H9 (cell line): ENCODE measurements at regions not wholly inside any gene's neighbourhood (a gene's known extent, or its start where the extent isn't known, plus 50 kb on each side); places are given as distances from the start of the nearest gene placed in this dataset.

Experiments
- DNase-seq: peaks from one replicate; pipeline ENCODE4 v3.0.0-alpha.2; 2017
- H2AFZ ChIP-seq: one replicate; pipeline ENCODE4 v1.6.1; 2013; ENCODE audit warnings: mild to moderate bottlenecking, low read length, control low read depth, moderate library complexity
- H2AK5ac ChIP-seq: 2 replicates; pipeline ENCODE4 v1.6.1; 2013; ENCODE audit warnings: low read length, control low read depth, mixed read lengths; ENCODE audit not compliant: insufficient read length
- H2BK120ac ChIP-seq: one replicate; pipeline ENCODE4 v1.6.1; 2013; ENCODE audit warnings: low read depth, mild to moderate bottlenecking, low read length, control low read depth, inconsistent platforms; ENCODE audit not compliant: poor library complexity, severe bottlenecking
- H2BK12ac ChIP-seq: 2 replicates; pipeline ENCODE4 v1.6.1; 2013; ENCODE audit warnings: low read length, control low read depth, mixed read lengths, low read depth; ENCODE audit not compliant: insufficient read length
- H2BK15ac ChIP-seq: 2 replicates; pipeline ENCODE4 v1.6.1; 2013; ENCODE audit warnings: low read depth, low read length, control low read depth
- H2BK20ac ChIP-seq: one replicate; pipeline ENCODE4 v1.6.1; 2013; ENCODE audit warnings: low read depth, mild to moderate bottlenecking, low read length, control low read depth, inconsistent platforms; ENCODE audit not compliant: poor library complexity, severe bottlenecking
- H2BK5ac ChIP-seq: 2 replicates; pipeline ENCODE4 v1.6.1; 2013; ENCODE audit warnings: low read length, control low read depth, mixed read lengths; ENCODE audit not compliant: insufficient read length
- H3K14ac ChIP-seq: 2 replicates; pipeline ENCODE4 v1.6.1; 2013; ENCODE audit warnings: low read length, control low read depth; ENCODE audit not compliant: insufficient read depth
- H3K18ac ChIP-seq: 2 replicates; pipeline ENCODE4 v1.6.1; 2013; ENCODE audit warnings: low read depth, mild to moderate bottlenecking, mixed read lengths, low read length, control low read depth; ENCODE audit not compliant: insufficient read length
- H3K23ac ChIP-seq: 2 replicates; pipeline ENCODE4 v1.6.1; 2013; ENCODE audit warnings: low read length, control low read depth, mixed read lengths, low read depth; ENCODE audit not compliant: insufficient read length
- H3K23me2 ChIP-seq: 2 replicates; pipeline ENCODE4 v1.6.1; 2013; ENCODE audit warnings: low read depth, mild to moderate bottlenecking, mixed read lengths, low read length, control low read depth; ENCODE audit not compliant: insufficient read length, poor library complexity, severe bottlenecking
- H3K27ac ChIP-seq: 2 replicates; pipeline ENCODE4 v1.5.1; 2013; ENCODE audit warnings: low read length, control low read depth, mixed read lengths, low read depth; ENCODE audit not compliant: insufficient read length
- H3K27me3 ChIP-seq: 2 replicates; pipeline ENCODE4 v1.6.1; 2013; ENCODE audit warnings: low read length, control low read depth, inconsistent platforms; ENCODE audit not compliant: insufficient read depth
- H3K4ac ChIP-seq: 2 replicates; pipeline ENCODE4 v1.6.1; 2013; ENCODE audit warnings: low read depth, mild to moderate bottlenecking, control low read depth, inconsistent platforms, low read length, moderate library complexity
- H3K4me1 ChIP-seq: 2 replicates; pipeline ENCODE4 v1.6.1; 2013; ENCODE audit warnings: low read length, control low read depth, inconsistent platforms; ENCODE audit not compliant: insufficient read depth
- H3K4me2 ChIP-seq: 2 replicates; pipeline ENCODE4 v1.6.1; 2013; ENCODE audit warnings: low read length, control low read depth, mixed read lengths; ENCODE audit not compliant: insufficient read length, insufficient read depth
- H3K56ac ChIP-seq: 2 replicates; pipeline ENCODE4 v1.6.1; 2013; ENCODE audit warnings: low read depth, mild to moderate bottlenecking, mixed read lengths, low read length, control low read depth; ENCODE audit not compliant: insufficient read length
- H3K79me1 ChIP-seq: 2 replicates; pipeline ENCODE4 v1.6.1; 2013; ENCODE audit warnings: low read depth, mild to moderate bottlenecking, moderate library complexity, low read length, control low read depth, inconsistent platforms; ENCODE audit not compliant: insufficient read depth, poor library complexity, severe bottlenecking
- H3K79me2 ChIP-seq: 2 replicates; pipeline ENCODE4 v1.6.1; 2013; ENCODE audit warnings: low read length, control low read depth, inconsistent platforms; ENCODE audit not compliant: insufficient read depth
- H3K9ac ChIP-seq: 2 replicates; pipeline ENCODE4 v1.6.1; 2013; ENCODE audit warnings: low read length, control low read depth, mixed read lengths; ENCODE audit not compliant: insufficient read length; ENCODE audit errors: extremely low read depth
- H3K9me3 ChIP-seq: one replicate; pipeline ENCODE4 v1.6.1; 2013; ENCODE audit warnings: low read depth, low read length, inconsistent platforms; ENCODE audit not compliant: control insufficient read depth
- H3T11ph ChIP-seq: one replicate; pipeline ENCODE4 v1.6.1; 2013; ENCODE audit warnings: mild to moderate bottlenecking, low read length, control low read depth, inconsistent platforms
- H4K20me1 ChIP-seq: one replicate; pipeline ENCODE4 v1.6.1; 2013; ENCODE audit not compliant: control insufficient read depth, insufficient read length, insufficient read depth
- H4K5ac ChIP-seq: 2 replicates; pipeline ENCODE4 v1.6.1; 2013; ENCODE audit warnings: low read depth, mild to moderate bottlenecking, mixed read lengths, low read length, control low read depth; ENCODE audit not compliant: insufficient read length
- H4K8ac ChIP-seq: replicated peaks from 2 replicates; pipeline ENCODE4 v1.6.1; 2013; ENCODE audit warnings: low read length, control low read depth, mixed read lengths, low read depth; ENCODE audit not compliant: insufficient read length
- H4K91ac ChIP-seq: 2 replicates; pipeline ENCODE4 v1.6.1; 2013; ENCODE audit warnings: low read depth, mild to moderate bottlenecking, moderate library complexity, mixed read lengths, low read length, control low read depth; ENCODE audit not compliant: insufficient read length
- H3K27ac Mint-ChIP-seq, 3 experiments: 2 replicates in 2 of 3; 3 replicates in 1 of 3; pipeline ENCODE4 v1.8.0; 2020 to 2021; ENCODE audit warnings: mixed read lengths in 3 of 3, mild to moderate bottlenecking in 1 of 3, moderate library complexity in 1 of 3
- H3K27me3 Mint-ChIP-seq: 2 replicates; pipeline ENCODE4 v1.8.0; 2021; ENCODE audit warnings: low read depth, mild to moderate bottlenecking, moderate library complexity, mixed read lengths
- H3K36me3 Mint-ChIP-seq, 3 experiments: 2 replicates in 2 of 3; 3 replicates in 1 of 3; pipeline ENCODE4 v1.8.0; 2020 to 2021; ENCODE audit warnings: low read depth in 3 of 3, mixed read lengths in 3 of 3; ENCODE audit not compliant: insufficient read depth in 1 of 3
- H3K4me1 Mint-ChIP-seq, 2 experiments: 2 replicates each; pipeline ENCODE4 v1.8.0; 2020; ENCODE audit warnings: mixed read lengths in 2 of 2
- H3K4me3 Mint-ChIP-seq, 2 experiments: 2 replicates in 1 of 2; 3 replicates in 1 of 2; pipeline ENCODE4 v1.8.0; 2020 to 2021; ENCODE audit warnings: mild to moderate bottlenecking in 2 of 2, mixed read lengths in 2 of 2, moderate library complexity in 1 of 2
- H3K9me3 Mint-ChIP-seq, 2 experiments: 2 replicates in 1 of 2; 3 replicates in 1 of 2; pipeline ENCODE4 v1.8.0; 2020; ENCODE audit warnings: mild to moderate bottlenecking in 2 of 2, mixed read lengths in 2 of 2, moderate library complexity in 1 of 2
- CTCF ChIP-seq: fragments of 200-600 bp; sonication (generic); conservative IDR thresholded peaks from 3 replicates; pipeline ENCODE4 v1.8.0; 2021; ENCODE audit warnings: antibody characterized with exemption, mild to moderate bottlenecking
- WGBS: extraction: QIAGEN DNeasy Blood & Tissue Kit; methylation state at CpG from one replicate; pipeline ENCODE4 v1.1.7; 2013; ENCODE audit warnings: missing lambda C conversion rate, low lambda C conversion rate, mixed read lengths; ENCODE audit not compliant: insufficient read length; ENCODE audit errors: extremely low coverage; 5-methylcytosine and 5-hydroxymethylcytosine counted together

- H3K9me3 Mint-ChIP-seq: peaks cover 6 to 8% of the 10 kb centered on the region in 2 experiments; a peak in 4 of 5 replicates
- Histone ChIP-seq H3T11ph (no peak overlapping the region), H2BK15ac (no peak overlapping the region), H3K27ac (no peak overlapping the region), H4K8ac (no peak overlapping the region), H2BK120ac (no peak overlapping the region), H3K27me3 (no peaks in the 10 kb centered on the region), H3K4me1 (peaks cover 8% of the 10 kb centered on the region; the same call in 1 of the 2 replicates), H3K18ac (no peak overlapping the region), H4K20me1 (no peaks in the 10 kb centered on the region), H2AK5ac (no peak overlapping the region), H3K79me1 (no peaks in the 10 kb centered on the region), H3K23me2 (no peaks in the 10 kb centered on the region), H2BK5ac (no peak overlapping the region), H2AFZ (no peak overlapping the region), H3K56ac (no peak overlapping the region), H4K91ac (no peak overlapping the region), H3K9ac (no peak overlapping the region), H2BK12ac (no peak overlapping the region), H3K23ac (no peak overlapping the region), H4K5ac (no peak overlapping the region), H2BK20ac (no peak overlapping the region), H3K4ac (no peak overlapping the region), H3K79me2 (no peaks in the 10 kb centered on the region), H3K4me2 (no peak overlapping the region), H3K9me3 (no peaks in the 10 kb centered on the region), H3K14ac (no peak overlapping the region)
- no peak for DNase-seq
- H3K4me3 Mint-ChIP-seq: no peak overlapping the region
- H3K4me1 Mint-ChIP-seq: peaks cover 24 to 37% of the 10 kb centered on the region in 2 experiments
- WGBS: no CpG with 5 or more reads among the region's 12 CpGs
- H3K36me3 Mint-ChIP-seq: peaks cover 0 to 4% (median 2%) of the 10 kb centered on the region in 3 experiments; a peak in 1 of 7 replicates
- TF ChIP-seq CTCF: no peak
- H3K27me3 Mint-ChIP-seq: peaks cover 33% of the 10 kb centered on the region
- no peak overlapping the region for H3K27ac Mint-ChIP-seq
Observed at GRCh38 chr16:86827521-86827920, 249.2 kb downstream of the FOXL1 start.
